HG03095 (cell line): ENCODE measurements at regions not wholly inside any gene's neighbourhood (a gene's known extent, or its start where the extent isn't known, plus 50 kb on each side); places are given as distances from the start of the nearest gene placed in this dataset.
"Not testable (repeated sequence)": the region's sequence is repeated elsewhere in the genome, so short reads cannot be mapped to it uniquely, and the experiment has no call there.

Source experiments
- ATAC-seq: cut with Tn5 transposase; IDR thresholded peaks from one replicate; pipeline ENCODE4 v1.9.1; 2021; ENCODE audit warnings: moderate library complexity; ENCODE audit not compliant: unreplicated experiment

DNA sequence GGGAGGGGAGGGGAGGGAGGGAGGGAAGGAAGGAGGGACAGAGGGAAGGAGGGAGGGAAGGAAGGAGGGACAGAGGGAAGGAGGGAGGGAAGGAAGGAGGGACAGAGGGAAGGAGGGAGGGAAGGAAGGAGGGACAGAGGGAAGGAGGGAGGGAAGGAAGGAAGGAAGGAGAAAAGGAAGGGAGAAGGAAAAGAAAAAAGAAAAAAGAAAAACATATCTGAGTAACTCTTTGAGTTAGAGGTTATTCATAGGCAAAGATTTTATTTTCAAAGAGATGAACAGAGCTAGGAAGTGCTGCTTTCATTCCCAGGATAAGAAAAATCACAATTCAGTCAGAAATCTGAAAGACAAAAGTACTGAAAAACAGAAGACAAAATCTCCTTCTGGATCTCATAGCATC lies 379.7 kb upstream of the GYPC start:
- ATAC-seq: not testable (repeated sequence)

DNA sequence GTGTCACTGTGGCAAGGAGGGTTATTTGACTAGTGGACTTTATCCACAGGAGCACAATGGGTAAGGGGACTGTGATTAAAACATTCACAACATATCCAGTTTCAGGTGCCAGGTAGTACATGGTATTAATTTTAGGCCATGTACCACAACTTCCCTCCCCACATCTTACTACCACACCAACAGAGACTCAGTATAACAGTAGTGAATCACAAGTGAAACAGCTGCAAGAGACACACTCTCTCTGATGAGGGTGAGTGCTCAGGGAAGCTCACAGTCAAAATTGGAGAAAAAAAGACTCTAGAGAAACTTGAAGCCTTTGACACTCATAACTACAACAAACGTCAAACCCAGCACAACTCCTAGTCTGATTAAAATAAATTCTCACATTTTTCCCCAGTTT lies 367.6 kb upstream of the GYPC start:
- no peak for ATAC-seq

DNA sequence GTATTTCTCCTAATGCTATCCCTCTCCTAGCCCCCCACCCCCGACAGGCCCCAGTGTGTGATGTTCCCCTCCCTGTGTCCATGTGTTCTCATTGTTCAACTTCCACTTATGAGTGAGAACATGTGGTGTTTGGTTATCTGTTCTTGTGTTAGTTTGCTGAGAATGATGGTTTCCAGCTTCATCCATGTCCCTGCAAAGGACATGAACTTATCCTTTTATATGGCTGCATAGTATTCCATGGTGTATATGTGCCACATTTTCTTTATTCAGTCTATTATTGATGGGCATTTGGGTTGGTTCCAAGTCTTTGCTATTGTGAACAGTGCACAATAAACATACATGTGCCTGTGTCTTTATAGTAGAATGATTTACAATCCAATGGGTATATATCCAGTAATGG lies 362.0 kb upstream of the GYPC start:
- not testable (repeated sequence) for ATAC-seq

DNA sequence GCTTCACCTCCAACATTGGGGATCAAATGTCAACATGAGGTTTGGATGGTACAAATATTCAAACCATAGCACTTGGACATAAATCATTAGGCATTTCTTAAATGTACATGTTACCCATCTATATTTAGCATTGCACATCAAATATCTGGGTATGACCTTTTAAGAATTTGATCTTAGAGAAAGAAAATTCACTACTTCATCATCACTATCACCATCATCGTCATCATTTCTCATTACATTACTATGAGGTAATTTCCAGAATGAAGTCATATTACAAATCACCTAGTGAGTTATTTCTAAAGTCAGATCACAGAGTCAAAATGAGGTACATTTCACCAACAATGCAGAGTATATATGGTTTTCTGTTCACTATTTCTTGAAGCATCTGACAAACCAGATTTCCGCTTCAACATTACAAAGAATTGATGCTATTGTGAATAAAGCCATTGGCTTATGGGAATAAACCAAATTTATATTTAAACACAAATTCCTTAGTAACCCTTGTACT lies 356.4 kb upstream of the GYPC start:
- no peak for ATAC-seq

DNA sequence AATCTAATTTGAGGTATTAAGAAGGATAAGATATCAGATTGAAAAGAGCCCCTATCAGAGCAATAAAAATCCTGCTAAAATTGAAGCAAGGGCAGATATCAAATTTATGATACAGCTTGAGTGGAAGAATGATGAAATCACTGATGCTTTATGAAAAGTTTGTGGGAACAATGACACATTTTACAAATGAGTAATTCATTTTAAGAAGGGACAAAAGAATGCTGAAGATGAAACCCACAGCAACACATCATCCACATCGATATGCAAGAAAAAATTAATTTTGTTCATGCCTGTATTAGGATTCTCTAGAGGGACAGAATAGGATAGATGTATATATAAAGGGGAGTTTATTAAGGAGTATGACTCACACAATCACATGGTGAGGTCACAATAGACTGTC lies 355.6 kb upstream of the GYPC start:
- ATAC-seq: no peak

DNA sequence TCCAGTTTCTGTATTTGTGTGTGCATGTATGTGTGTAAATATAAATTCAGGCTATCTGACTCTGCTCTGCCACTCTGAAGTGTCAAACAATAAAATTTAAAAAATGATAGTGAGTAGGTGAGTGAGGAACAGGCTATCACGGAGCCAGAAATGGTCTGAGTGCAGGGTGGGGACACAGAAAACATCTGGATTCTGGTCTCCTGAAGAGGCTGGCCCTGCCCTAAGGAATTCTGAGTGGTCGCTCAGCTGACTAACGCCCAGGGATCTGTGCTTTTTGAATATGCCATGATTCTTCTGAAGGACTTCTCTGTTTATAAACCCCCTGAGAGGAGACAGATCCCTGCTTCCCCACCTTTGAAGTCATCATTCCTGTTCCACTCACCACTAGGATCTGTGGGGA lies 353.9 kb upstream of the GYPC start:
- ATAC-seq: no peak

DNA sequence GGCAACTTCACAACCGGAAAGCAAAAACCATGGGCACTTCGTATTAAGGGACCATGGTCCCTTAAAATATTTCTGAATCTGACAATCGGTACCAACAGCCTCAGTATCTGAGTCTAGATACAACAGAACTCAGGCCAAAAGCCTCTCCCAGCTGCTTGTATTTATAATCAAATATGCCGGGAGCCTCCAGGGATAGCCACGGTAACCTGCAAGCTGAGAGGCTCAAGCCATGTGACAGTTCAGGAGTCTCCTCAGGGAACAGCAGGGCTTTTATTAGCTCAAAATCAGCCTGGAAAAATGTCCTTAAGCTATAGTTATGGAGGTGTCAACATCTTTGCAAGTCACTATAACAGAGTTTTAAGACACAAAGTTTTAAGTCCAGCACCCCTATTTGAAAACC lies 352.8 kb upstream of the GYPC start:
- no peak for ATAC-seq

DNA sequence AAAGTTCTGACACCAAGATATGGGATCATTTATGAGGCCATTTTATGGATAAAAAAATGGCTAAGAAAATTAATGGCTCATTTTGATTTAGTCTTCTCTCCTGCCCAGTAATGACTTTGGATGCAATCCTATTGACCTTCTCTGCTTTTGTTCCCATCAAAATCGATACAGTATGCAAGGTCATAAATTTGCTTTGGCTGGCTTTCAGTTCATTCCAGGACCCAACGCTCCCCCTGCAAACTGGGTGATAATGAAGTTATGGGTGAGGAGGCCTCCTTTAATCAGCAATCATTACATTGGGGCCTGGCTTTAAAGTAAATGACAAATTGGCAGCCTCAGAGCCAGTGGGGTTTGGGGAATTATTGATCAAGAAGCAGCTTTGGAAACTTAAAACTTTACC lies 351.8 kb upstream of the GYPC start:
- no peak for ATAC-seq

DNA sequence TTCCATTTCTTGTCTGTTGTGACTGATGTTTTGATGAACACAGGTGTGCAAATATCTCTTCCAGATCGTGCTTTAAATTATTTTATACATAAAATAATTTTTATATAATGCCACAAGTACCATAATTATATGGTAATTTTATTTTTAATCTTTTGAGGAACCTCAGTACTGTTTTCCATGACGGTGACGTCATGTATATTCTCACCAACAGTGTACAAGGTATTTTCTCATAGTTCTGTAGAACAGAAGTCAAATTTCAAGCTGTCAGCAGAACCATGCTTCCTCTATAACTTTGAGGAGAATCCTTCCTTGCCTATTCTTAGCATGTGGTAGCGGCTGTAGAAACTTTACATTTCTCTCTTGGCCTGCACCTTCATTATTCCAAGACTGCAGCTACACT lies 349.4 kb upstream of the GYPC start:
- ATAC-seq: no peak

DNA sequence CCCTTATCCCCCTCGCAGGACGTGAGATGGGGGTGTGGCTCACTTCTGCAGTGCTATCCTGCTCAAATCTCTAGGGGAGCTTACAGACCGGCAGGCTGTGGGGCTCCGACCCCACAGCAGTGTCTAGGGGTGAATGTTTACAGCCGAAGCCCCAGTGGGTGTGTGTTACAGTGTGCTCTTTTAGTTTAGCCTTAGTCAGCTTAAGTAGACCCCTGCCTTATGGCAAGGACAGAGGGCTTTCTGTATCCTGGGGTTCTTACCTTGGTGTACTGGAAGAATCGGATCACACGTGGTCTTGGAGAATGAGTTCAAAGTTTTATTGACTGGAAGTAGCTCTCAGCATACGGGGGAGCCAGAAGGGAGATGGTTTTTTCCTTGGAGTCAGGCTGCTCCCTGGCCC lies 348.2 kb upstream of the GYPC start:
- no peak for ATAC-seq

DNA sequence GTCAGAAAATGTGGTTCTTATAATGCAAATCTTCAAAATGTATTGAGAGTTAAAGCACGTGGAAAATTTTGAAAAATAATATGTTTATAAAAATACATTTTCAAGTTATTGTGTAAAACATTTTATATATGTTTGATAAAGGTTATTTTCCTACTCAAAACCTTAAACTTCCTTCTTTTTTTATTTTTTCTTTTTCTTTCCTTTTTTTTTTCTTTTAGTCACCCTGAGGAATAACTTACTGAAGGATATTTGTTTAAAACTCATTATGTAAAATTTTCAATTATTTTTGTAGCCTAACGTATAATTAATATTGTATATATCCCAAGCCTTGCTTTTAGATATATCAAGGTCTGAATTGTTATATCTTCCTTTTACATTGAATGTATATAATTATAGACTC lies 346.8 kb upstream of the GYPC start:
- ATAC-seq: no peak

DNA sequence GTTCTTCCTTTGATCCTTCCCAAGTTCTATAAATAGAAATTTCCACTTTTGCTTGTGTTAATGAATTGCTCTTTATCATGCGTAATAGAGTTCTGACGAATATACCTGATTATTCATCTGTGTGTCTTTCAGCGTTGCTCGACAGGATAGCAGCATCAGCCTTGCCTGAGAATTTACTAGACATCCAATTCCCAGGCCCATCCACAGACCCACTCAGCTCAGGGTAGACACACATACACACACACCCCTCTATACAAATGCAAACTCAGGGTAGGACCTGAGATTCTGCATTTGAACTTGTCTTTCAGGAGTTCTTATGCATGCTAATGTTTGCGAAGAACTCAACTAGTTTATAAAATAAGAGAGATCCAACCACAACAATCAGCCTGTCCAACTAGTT lies 343.4 kb upstream of the GYPC start:
- no peak for ATAC-seq

DNA sequence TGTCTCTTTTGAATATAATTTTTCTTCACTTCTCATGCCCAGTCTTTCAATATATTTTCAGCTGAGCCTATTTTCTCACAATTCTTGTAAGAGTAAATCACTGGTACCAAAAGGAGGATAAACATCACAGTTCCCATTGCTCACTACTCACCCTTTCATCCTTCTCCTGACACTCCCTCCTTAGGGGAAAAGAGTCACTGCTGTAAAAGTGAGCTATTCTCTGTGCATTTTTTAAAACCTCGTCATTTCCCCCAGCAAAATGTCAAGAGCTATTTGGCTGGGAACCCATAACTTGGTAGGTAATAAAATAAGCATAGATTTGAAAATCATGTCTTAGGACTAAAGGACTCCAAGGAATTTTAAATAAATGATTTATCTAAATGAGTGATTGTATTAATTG lies 340.1 kb upstream of the GYPC start:
- ATAC-seq: no peak

DNA sequence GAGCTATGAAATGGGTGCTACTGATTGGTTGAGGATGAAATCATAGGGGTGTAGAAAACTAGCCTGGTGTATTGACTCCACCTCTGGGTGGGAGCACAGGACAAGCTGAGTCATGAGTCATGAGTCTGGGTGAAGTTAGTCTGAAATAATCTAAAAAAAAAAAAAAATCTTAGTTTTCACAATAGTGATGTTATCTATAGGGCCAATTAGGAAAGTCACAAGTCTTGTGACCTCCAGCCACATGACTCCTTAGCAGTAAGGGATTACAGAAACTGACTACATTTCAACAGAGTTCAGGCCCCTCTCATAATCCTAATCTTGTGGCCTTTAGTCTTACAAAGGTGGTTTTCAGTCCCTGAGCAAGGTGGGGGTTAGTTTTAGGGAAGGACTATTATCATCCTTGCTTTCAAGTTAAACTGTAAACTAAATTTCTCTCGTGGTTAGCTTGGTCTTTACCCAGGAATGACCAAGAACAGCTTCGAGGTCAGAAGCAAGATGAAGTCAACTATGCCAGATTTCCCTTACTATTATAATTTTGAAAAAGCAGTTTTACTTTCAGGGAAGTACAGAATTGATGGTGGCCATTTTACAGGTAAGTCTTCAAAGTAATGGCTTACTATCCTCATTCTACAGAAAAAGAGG lies 338.0 kb upstream of the GYPC start:
- ATAC-seq: no peak

DNA sequence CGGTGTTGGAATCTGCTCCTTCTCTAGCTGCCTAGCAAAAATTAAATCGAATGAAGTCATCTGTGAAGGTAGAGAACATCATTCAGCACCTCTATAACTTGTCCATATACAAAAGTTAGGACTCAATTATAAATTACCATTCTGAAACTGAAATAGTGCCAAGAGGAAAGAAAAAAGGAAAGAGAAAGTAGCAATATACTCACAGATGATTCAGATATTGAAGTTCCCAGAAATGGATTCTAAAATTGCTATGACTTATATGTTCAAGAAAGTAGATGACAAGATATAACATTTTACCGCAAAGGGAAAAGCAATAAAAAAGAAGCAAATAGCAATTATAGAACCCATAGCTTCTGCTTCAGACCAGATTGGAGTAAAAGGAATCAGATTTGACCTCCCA lies 333.6 kb upstream of the GYPC start:
- no peak for ATAC-seq

DNA sequence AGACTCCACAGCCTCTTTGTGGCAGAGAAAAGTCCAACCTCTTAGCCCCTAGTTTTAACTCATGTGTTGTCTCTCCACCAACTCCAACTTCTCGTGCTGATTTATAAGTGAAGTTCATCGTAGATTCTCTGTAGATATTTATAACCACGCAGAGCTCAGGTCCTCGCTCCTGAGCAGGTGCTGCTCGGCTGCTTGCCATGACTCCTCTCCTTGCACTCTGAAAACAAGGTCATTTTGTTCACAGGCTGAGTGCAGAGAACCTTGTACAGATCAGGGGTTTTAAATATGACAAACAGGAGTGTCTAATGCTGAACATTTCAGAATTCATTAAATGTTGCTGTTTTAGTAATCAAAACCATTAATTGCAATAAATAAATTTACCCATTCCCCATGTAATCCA lies 330.8 kb upstream of the GYPC start:
- no peak for ATAC-seq

DNA sequence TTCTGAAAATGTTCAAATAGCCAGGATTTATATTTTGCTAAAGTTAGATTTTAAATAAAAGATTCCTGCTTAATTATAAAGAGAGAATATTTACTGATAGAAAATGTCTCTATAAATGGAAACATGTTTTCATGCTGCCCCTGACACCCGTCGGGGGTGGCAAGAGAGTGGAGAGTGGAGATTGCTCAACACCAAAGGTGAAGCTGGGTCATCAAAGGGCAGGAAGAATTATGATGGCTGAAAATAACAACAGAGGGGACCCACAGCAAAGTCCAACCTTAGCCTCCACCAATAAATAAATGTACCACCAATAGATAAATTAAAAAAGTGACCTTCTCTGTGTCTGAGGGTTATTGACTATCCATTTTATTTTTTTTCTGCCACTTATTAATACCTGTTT lies 326.8 kb upstream of the GYPC start:
- ATAC-seq: no peak

DNA sequence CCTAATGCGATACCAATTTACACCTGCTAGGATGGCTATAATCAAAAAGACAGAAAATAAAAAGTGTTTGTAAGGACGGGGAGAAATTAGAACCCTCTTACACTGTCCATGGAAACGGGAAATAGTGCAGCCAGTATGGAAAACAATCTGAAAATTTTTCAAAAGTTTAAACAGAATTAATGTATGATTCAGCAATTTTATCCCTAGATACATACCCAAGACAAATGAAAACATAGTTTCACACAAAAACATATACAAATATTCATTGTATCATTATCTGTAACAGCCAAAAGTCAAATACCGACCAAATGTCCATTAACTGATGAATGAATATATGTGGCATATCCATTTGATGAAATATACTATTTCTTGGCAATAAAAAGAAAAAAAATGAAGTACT lies 313.5 kb upstream of the GYPC start:
- ATAC-seq: no peak

DNA sequence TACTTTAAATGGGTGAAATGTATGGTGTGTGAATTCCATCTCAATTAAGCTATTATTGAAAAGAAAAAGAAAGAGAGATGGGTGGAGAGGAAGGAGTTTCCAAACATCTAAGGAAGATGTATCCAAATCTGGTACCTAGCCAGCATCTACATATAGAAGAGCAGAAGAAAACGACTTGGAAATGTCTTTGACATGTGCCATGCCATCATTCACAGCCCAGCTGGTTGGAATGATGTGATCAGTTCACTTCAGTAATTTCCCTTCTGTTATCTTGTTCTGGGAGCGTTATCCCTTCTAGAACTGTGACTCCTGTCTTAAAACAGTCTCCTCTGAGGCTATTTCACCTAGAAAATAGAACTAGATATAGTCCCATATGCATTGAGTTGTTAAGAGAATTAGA lies 312.8 kb upstream of the GYPC start:
- ATAC-seq: no peak

DNA sequence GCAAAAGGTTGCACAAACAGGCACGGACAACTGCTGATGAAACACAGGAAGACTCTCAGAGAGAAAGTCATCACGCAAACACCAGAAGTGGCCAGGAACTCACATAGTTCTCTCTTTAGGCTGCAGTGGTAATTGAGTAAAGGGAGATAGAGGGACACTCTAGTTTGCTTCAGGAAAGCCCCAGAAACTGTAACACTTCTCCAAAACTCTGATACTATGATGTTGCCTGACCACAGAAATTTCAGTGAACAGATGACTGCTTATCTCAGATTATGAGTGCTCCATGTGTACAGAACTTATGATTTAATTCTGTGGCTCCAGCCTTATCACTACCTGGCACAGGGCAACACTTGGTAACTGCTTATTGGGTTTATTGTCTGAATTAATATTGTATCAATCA lies 311.5 kb upstream of the GYPC start:
- peak; percentile 71 for ATAC-seq

DNA sequence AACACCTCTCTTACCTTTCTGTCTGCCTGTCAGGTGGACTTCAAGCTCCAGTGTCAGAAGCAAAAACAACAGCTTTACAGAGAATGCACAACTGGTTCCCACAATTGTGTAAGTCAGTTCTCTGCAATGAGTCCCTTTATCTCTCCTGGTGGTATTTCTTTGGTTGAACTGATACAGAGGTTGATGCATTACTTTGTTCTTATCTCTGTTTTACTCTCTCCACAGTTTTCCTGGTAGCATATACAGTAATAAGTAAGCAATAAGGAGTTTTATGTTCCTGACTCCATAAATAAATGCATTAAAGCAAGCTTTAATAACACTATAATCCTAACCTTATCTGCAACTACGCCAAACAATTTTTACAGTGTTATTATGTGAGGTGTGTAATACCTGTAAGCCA lies 310.3 kb upstream of the GYPC start:
- no peak for ATAC-seq

DNA sequence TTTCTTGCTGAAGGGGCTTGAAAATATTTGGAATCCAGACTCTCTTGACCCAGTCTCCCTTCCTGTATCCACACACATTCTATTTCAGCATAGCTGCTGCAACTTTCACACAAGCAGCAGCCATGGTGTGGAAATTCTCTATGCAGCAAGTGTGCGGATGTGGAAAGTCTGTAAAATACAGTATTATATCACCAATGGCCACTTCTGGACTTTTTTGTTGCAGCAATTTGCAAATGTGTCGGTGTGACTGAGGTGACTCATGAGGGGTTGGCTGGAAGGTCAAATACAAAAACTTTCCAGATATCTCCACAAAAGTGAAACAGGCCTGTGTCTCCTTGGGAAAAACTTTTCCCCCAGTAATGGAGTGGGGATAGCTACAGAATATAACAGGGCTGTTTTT lies 299.3 kb upstream of the GYPC start:
- ATAC-seq: no peak

DNA sequence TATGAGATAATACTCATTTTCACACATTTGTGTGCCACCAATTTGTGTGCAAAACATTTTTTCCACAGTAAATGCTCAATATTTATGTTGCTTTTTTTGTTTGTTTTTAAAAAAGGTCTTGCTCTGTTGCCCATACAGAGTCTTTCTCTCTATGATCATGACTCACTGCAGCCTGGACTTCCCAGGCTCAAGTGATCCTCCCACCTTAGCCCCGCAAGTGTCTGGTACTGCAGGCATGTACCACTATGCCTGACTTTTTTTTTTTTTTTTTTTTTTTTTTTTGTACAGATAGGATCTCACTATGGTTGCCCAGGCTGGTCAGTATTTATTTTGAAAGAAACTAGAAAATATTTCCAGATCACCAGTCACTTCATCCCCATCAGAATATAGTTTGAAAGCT lies 297.8 kb upstream of the GYPC start:
- no peak for ATAC-seq

DNA sequence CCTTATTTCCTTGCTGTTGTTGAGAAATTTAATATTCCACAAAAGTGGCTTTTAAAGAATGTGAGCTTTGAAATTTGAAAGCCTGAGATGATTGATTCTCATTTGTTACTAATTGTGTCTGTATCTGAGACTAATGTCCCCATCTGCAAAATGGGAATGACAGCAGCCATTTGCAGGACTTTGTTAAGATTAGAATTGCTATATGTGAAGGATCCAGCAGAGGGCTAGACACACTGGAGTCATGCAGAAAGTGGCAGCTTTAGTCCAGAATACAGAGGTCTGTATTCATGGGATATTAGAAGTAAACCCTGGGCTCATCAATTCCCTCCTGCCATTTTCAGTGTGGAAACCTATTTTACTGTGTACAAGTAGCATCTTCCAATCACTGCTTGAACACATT lies 296.5 kb upstream of the GYPC start:
- peak; percentile 63 for ATAC-seq
